ENCODE measurements at regions not wholly inside any gene's neighbourhood (a gene's known extent, or its start where the extent isn't known, plus 50 kb on each side); places are given as distances from the start of the nearest gene placed in this dataset.

DNA sequence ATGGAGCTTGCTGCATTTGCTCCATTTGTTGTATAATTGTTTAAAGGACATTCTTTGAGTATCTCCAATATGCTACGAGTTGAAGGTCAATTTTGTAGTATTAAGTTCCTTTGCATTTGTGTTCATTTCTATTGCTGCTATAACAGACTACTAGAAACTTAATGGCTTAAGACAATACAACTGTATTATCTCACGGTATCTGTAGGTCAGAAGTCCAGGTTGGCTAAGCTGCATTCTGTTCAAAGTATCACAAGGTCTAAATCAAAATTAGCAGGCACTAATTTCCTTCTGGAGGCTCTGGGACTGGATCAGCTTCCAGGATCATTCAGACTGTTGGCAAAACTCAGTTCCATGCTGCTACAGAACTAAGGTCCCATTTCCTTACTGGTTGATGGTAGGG is 340.6 kb downstream of the GXYLT1 start:
- H3K4me3 ChIP-seq (ENCODE audit: control insufficient read depth, low read depth, low read length) = no peak overlapping the region
- DNase-seq (ENCODE audit: low read depth) = no peak
- TF ChIP-seq, protein P1, sequence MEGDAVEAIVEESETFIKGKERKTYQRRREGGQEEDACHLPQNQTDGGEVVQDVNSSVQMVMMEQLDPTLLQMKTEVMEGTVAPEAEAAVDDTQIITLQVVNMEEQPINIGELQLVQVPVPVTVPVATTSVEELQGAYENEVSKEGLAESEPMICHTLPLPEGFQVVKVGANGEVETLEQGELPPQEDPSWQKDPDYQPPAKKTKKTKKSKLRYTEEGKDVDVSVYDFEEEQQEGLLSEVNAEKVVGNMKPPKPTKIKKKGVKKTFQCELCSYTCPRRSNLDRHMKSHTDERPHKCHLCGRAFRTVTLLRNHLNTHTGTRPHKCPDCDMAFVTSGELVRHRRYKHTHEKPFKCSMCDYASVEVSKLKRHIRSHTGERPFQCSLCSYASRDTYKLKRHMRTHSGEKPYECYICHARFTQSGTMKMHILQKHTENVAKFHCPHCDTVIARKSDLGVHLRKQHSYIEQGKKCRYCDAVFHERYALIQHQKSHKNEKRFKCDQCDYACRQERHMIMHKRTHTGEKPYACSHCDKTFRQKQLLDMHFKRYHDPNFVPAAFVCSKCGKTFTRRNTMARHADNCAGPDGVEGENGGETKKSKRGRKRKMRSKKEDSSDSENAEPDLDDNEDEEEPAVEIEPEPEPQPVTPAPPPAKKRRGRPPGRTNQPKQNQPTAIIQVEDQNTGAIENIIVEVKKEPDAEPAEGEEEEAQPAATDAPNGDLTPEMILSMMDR (conservative IDR thresholded peaks at IDR 0.05; ENCODE audit: control insufficient read depth, insufficient read depth, low read depth, low read length) = no peak

GRCh38 chr12:41802803-41803202 is 341.9 kb downstream of the GXYLT1 start:
- DNase-seq (ENCODE audit: low read depth) = no peak
- no peak overlapping the region for H3K4me3 ChIP-seq (ENCODE audit: control insufficient read depth, low read depth, low read length)

DNA sequence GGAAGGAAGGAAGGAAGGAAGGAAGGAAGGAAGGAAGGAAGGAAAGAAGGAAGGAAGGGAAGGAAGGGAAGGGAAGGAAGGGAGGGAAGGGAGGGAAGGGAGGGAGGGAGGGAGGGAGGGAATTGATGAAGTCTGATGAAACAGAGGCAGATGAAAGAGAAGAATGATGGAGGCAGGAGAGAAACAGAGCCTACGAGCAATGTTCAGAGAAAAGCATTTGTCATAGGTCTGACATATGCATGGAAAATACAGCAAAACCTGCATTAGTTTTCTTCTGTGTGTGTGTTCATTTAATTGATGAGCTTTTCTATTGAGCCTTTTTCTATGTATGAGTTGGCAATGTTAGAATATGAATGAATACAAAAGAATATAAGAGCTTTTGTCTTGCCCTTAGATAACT is 343.4 kb downstream of the GXYLT1 start:
- TF ChIP-seq, protein P1 (conservative IDR thresholded peaks at IDR 0.05; ENCODE audit: control insufficient read depth, insufficient read depth, low read depth, low read length) = no peak
- H3K4me3 ChIP-seq (ENCODE audit: control insufficient read depth, low read depth, low read length) = no peak overlapping the region
- DNase-seq (ENCODE audit: low read depth) = no peak

More at GRCh38 chr12:41802803-41803202, 341.9 kb downstream of the GXYLT1 start:
- TF ChIP-seq, protein P1 (conservative IDR thresholded peaks at IDR 0.05; ENCODE audit: control insufficient read depth, insufficient read depth, low read depth, low read length) = no peak

- no peak for DNase-seq (ENCODE audit: low read depth)
- TF ChIP-seq, protein P1 (conservative IDR thresholded peaks at IDR 0.05; ENCODE audit: control insufficient read depth, insufficient read depth, low read depth, low read length) = no peak
- no peak overlapping the region for H3K4me3 ChIP-seq (ENCODE audit: control insufficient read depth, low read depth, low read length)
Measured at GRCh38 chr12:41799671-41800070, 345.0 kb downstream of the GXYLT1 start.

DNA sequence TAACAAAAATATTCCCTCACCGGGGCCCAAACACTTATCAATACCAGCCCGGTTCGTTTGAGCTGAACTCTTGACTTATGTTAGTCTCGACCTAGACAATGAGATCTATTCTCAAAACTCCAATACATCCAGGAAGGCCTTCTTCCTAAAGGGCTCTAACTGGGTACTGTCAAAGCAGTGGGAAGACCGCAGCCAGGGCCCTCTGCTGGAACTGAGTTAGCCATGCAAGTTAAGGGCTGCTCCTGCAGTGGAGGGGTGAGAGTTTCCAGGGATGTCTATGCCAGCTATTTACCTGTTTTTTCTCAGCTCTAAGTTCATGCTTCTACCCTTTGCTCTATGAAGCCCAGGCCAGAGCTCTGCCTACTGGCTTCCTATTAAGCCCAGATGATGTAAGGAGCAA is 348.8 kb downstream of the GXYLT1 start:
- no peak overlapping the region for H3K4me3 ChIP-seq (ENCODE audit: control insufficient read depth, low read depth, low read length)
- TF ChIP-seq, protein P1 (conservative IDR thresholded peaks at IDR 0.05; ENCODE audit: control insufficient read depth, insufficient read depth, low read depth, low read length) = no peak
- no peak for DNase-seq (ENCODE audit: low read depth)

GRCh38 chr12:41795051-41795600 is 349.5 kb downstream of the GXYLT1 start:
- TF ChIP-seq, protein P1 (conservative IDR thresholded peaks at IDR 0.05; ENCODE audit: control insufficient read depth, insufficient read depth, low read depth, low read length) = no peak
- DNase-seq (ENCODE audit: low read depth) = no peak
- H3K4me3 ChIP-seq (ENCODE audit: control insufficient read depth, low read depth, low read length) = no peak overlapping the region

DNA sequence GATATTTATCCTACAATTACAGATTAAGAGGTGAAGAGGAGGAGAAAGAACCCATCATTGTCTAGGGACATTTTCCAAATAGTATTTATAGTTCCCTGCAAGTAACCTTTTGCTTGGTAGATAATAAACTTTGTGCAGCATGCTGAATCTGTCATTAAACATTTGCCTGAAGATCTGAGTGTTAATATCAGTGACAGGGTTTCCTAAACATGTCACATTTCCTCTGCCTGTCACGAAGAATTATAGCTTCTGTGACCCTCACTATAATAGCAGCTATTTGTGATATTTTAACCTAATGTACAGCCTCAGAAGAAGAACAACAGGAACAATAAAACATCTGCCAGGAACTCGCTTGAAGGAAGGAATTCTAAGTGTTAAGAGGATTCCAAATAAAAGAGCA is 350.3 kb downstream of the GXYLT1 start:
- DNase-seq (ENCODE audit: low read depth) = no peak
- H3K4me3 ChIP-seq (ENCODE audit: control insufficient read depth, low read depth, low read length) = no peak overlapping the region

More for the DNA sequence above, 350.3 kb downstream of the GXYLT1 start:
- TF ChIP-seq, protein P1 (conservative IDR thresholded peaks at IDR 0.05; ENCODE audit: control insufficient read depth, insufficient read depth, low read depth, low read length) = no peak

All from fibroblast of mammary gland (primary cell).